ENCODE measurements at regions not wholly inside any gene's neighbourhood (a gene's known extent, or its start where the extent isn't known, plus 50 kb on each side); places are given as distances from the start of the nearest gene placed in this dataset.

DNA sequence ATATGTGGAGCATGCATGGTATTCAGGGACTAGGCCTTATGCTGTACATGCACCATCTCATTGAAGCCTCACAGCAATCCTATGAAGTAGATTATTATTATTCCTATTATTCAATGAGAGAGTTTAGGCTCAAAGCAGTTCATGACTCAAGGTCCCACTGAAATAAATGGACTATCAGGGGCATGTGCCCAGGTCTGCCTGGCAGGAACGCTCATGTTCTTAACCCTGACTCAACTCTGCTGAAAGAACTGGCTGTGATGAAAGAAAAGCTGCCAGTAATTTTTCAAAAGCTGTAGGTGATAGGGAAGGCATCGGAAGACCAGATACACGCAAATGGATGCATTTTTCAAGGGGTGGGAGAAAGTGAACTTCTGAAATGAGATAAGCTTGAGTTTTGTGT lies 243.4 kb downstream of the PTTG2 start:
- TF ChIP-seq POLR2A (IDR thresholded peaks at IDR 0.05): no peak
- TF ChIP-seq, protein P1, sequence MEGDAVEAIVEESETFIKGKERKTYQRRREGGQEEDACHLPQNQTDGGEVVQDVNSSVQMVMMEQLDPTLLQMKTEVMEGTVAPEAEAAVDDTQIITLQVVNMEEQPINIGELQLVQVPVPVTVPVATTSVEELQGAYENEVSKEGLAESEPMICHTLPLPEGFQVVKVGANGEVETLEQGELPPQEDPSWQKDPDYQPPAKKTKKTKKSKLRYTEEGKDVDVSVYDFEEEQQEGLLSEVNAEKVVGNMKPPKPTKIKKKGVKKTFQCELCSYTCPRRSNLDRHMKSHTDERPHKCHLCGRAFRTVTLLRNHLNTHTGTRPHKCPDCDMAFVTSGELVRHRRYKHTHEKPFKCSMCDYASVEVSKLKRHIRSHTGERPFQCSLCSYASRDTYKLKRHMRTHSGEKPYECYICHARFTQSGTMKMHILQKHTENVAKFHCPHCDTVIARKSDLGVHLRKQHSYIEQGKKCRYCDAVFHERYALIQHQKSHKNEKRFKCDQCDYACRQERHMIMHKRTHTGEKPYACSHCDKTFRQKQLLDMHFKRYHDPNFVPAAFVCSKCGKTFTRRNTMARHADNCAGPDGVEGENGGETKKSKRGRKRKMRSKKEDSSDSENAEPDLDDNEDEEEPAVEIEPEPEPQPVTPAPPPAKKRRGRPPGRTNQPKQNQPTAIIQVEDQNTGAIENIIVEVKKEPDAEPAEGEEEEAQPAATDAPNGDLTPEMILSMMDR (IDR thresholded peaks at IDR 0.05): no peak

Measured in Peyer's patch (tissue), 4 donors.